Dermis microvascular lymphatic vessel endothelial cell (primary cell): ENCODE measurements at regions not wholly inside any gene's neighbourhood (a gene's known extent, or its start where the extent isn't known, plus 50 kb on each side); places are given as distances from the start of the nearest gene placed in this dataset.

Experiments
- DNase-seq, 2 donors: peaks; one replicate each; pipeline versions ENCODE4 v3.0.0 to v3.0.0-alpha.2; 2010; ENCODE audit warnings: low read depth in 2 of 2

DNA sequence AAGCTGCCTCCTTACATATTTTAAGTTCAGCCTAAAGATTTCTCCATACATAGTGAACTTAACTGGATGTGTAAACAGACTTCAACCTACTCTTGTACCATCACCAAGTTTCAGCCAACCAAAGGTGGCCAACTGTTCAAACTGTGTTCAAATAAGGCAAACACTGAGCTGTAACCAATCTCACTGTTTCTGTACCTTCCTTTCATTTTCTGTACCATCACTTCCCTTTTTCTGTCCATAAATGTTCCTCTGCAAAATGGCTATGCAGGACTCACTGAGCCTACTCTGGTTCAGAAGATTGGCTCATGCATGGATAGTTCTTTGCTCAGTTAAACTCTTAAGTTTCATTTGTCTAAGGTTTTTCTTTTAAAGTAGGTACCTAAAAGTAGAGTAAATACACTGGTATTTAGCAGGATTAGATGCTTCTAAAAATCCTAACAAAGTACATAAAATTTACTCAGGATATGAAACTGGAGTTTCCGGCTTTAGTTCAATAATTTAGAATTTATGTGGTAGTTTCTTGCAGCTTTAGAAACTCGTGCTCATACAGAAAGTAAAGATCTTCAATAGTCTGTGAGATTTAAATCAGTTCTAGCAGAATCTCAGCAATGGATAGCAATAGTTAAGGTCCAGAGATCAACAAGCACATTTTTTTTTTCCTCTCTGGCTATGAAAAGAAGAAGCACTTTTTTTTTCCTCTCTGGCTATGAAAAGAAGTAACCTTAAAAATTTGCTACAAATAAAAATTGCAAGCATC lies 282.0 kb upstream of the PPFIA2 start:
- DNase-seq: no peak

DNA sequence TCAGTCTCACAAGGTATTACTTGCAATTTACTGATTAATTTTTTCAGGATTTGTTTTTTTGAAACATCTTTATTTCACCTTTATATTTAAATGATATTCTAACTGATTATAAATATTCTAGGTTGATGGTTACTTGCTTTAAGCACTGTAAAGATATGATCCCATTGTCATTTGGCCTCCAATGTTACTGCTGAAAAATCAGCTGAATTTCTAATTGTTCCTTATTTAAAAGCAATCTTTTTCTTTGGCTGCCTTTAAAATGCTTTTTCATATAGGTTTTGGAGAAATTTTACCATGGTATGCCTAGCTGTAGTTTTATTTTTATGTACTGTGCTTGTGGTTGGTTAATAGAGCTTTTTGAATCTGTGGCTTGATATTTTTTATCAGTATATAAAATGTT lies 275.6 kb upstream of the PPFIA2 start:
- no peak for DNase-seq

DNA sequence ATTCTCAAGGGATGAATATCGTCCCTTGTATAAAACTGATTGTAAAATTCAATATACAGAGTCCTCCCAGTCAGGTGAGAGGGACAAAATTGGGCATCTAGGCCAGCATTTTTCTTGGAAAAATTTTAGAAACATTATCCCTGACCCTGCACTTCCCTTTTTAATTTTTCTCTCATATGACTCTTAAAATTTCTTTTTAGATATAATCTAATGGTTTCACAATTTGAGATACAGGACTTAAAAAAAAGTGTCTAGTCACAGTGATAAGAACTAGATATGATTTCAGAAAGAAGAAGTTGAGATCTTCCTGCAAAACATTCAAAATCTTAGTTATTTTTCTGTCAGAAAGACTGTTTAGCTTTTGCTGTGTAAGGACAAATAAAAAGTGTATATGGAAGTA lies 270.8 kb upstream of the PPFIA2 start:
- DNase-seq: no peak

DNA sequence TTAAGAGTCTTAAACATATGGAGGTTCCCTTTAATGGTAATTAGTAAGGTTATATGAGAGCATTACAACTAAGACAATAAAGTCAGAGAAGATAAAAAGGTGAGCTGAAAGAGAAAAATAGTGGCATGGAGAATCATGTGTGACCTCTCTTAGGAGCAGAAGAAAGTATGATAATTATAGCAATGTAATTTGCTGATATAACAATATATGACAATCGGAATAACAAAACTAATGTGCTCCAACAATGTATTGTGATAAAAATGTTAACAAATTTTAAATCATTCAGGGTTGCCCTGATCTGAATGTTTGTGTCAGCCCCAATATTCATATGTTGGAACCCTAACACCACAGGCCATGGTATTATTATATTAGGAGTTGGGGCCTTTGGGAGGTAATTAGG lies 269.6 kb upstream of the PPFIA2 start:
- no peak for DNase-seq

DNA sequence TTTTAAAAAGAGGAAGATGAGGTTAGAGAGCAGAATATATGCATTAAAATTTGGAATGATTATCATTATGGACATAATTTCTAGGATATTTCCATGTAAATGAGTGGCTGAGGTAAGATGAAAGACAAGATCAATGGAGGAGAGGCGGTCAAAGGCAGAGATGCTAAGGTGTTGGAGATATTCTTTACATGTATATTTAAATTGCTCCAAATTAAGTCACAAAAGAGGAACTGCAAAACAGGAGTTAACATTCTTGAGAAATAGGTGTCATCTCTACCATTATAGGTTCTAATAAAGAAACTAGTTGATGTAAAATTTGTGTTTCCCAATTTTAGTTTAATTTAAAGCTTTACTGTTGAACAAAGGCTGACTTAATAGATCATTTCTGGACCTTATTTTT lies 268.5 kb upstream of the PPFIA2 start:
- no peak for DNase-seq

DNA sequence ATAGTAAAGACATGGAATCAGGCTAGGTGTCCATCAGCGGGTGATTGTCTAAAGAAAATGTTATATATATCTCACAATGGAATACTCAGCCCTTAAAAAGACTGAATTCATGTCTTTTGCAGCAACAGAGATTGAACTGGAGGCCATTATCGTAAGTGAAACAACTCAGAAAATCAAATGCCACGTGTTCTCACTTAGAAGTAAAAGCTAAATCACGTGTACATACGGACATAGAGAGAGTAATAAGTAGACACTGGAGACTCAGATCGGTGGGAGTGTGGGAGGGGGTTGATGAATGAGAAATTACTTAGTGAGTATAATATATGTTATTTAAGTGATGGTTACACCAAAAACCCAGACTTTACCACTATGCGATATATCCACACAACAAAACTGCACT lies 266.3 kb upstream of the PPFIA2 start:
- no peak for DNase-seq

DNA sequence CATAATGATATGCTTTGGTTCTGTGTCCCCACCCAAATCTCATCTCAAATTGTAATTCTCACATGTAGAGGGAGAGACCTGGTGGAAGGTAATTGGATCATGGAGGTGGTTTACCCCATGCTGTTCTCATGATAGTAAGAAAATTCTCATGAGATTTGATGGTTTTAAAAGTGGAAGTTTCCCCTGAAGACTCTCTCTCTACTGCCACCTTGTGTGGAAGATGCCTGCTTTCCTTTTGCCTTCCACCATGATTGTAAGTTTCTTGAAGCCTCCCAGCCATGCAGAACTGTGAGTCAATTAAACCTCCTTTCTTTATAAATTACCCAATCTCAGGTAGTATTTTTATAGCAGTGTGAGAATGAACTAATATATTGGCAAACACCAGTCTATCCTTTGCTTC lies 260.4 kb upstream of the PPFIA2 start:
- DNase-seq: no peak

DNA sequence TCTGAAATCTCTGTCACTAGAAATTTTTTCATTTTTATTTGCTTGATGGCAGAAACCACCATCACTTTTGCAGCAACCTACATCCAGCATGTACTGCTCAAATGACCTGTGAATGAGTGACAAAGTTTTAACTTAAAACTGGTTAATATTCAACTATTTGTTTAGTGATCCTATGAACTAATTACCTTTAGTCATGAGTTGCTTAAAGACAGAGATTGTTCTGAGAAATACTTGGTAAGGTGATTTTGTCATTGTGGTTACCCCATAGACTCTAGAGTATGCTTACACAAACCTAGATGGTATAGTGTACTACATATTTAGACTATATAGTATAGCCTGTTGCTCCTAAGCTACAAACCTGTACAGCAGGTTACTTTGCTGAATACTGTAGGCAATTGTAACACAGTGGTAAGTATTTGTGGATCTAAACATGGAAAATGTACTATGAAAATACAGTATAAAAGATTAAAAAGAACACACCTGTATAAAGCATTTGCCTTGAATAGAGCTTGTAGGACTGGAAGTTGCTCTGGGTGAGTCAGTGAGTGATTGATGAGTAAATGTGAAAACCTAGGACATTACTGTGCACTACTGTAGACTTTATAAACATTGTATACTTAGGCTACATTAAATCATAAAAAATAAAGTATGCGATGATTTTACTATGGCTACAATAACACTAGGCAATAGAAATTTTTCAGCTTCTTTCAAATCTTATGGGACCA lies 256.6 kb upstream of the PPFIA2 start:
- DNase-seq: no peak

DNA sequence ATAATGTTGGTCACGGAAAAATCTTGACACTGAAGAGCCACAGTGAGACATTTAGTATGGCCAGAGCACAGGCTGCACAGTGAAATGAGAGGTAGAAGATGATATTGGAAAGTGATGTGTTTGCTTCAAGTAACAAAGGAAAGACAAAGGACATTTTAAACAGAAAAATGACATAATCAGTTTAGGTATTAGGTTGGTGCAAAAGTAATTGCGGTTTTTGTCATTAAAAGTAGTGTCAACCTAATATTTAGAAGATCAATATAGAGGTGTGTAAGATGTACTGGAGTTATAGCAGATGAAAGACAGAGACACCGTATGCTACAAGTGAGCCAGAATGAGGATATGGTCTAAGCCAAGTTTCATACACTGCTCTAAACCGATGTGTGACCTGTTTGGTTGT lies 253.0 kb upstream of the PPFIA2 start:
- DNase-seq: no peak

DNA sequence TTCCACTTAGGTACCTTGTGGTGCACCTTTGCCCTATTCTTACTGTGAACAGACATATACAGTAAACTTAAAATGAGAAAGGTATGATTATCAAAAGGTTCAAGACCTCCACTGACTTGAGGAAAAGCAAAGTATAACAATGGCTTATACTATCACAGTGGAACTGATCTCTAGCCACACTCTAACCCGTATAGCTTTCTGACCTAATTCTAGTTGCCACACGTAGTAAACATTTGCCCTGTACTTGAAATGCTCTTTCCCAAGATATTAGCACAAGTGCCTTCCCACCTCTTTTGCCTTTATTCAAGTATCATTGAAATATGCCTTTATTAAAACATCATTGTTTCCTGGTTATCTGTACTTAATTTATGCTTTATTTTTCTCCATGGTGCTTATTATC lies 250.4 kb upstream of the PPFIA2 start:
- no peak for DNase-seq

DNA sequence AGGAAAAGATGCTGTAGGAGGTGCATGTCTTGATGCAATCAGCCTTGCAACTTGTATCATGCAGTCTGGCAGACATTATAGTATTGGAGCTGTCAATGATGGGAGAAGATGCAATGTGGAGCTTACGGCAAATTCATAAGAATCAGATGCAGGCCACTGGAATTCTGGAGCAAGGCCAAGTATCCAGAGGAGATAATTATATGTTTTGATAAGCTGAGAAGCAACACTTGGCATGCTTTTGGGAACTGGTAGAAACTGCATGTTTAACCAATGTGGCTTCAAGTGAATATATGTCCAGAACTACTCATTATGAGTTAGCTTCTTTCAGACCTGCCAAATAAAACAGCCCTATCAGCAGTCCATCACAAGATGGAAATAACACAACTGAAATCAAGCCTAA lies 249.1 kb upstream of the PPFIA2 start:
- no peak for DNase-seq

DNA sequence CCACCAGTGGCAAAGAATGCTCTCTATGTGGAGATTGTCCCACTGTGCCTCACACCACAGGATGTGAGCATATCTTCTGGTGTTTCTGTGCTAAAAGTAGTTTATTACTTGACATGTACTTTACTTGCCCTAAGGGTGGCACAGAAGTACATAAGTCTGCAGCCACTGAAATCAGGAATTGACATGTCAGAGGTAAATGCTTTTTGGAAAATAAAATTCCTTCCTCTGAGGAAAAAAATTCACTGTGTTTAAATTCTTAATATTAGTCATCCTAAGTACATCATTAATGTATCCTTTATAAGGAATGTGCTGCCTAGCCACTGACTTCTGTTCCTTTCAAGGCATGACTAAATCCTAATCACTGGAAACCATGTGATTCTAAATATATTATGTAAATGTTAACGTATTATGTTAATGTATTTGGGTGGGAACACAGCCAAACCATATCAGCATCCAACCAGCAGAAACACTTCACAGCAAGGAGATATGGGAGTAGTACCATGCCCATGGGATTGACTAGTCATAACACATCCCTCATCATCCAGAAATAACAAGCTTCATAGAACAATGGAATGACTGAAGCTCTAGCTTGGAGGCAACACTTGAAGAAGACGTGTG lies 239.7 kb upstream of the PPFIA2 start:
- DNase-seq: no peak

DNA sequence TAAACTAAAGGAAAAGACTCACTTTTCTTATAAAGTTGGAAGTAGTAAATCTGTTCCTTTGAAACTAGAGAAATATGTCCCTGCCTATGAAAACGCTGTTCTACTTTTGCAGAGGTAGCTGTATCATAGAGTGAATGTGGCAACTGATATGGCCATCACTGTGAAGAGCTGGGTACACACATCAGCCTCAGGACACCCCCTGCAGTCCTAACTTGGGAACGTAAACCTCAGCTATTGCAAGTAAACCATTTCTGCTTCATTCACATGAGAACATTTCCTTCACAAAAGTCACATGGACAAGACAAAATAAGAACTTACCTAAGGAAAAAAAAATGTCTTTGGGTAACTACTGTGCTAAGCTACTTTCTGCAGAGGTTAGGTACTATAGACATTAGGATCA lies 233.3 kb upstream of the PPFIA2 start:
- no peak for DNase-seq

DNA sequence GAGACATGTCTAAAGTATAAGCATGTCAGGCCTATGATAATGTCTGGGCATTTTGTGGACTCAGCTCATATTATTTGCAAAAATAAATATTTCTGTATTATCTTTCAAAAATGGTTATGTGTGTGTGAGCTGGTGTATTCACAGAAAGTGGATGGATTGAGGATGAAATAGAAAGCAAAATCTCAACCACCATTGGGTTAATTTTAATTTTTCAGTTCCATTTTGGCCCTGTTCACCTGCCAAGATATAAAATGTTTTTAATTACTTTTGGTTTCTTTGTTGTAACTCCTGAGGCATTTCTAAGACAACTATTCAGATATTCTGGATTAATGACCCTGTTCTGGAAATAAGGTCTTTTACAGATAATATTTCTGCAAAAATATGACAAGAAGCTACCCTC lies 232.7 kb upstream of the PPFIA2 start:
- no peak for DNase-seq

DNA sequence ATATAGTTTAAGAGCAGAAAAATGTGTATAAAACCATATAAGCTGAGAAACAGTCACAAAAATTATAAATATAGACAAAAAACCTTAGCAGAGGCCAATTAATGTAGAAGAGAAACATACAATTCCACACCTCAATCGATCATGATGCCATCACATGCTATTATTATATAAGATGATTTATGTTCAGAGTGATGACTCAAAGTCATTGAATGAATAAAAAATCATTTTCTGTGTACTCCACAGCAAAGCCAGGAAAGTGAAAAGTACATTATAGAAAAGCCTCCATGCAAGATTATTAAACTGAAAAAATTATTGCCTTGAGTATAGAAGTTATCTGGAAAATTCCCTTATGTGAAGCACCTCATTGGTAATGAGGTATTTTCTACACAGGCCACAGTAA lies 229.2 kb upstream of the PPFIA2 start:
- DNase-seq: no peak

DNA sequence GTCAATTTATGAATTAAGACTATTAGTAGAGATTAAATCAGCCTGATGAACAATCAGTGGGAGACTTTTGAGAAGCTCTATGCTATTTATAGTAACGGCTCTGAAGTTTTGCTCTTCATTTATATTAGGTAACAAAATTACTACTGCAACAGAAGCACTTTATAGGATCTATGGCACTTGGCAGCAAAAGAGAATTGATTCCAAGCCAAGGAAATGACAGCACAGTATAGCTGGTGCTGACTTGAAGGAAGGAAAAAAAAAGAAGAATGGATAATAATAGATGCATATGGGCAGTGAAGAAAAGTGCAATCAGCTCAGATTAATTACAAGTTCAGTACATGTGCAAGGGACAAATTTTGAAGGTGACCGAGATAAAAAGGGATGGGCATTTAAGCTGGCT lies 228.2 kb upstream of the PPFIA2 start:
- no peak for DNase-seq

DNA sequence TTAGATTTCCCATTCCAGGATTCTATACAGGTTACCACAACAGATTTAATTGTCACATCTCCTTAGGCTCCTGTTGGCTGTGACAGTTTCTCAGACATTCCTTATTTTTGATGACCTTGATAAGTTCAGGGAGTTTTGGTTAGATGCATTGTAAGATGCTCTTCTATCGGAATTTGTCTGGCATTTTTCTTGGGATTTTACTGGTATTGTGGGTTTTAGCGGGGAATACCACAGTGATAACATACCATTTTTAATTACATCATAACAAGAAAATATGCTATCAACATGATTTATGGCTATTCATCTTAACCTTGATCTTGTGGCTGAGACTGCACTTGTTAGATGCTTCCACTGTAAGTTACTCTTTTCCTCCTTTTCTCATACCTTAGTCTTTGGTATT lies 217.5 kb upstream of the PPFIA2 start:
- no peak for DNase-seq

DNA sequence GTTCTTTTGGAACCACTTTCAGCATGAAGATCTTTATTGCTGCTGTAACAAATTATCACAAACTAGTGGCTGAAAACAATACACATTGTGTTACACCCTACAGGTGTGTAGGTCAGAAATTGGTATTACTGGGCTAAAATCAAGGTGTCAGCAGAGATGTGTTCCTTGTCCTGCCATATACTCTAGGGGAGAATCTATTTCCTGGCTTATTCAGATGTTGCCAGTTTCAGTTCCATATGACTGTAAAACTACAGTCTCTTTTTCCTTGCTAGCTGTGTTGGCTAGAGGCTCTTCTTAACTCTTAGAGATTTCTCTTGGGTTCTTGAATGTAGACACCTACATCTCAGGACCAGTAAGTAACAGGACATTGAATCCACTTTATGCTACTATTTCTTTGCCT lies 215.6 kb upstream of the PPFIA2 start:
- no peak for DNase-seq

DNA sequence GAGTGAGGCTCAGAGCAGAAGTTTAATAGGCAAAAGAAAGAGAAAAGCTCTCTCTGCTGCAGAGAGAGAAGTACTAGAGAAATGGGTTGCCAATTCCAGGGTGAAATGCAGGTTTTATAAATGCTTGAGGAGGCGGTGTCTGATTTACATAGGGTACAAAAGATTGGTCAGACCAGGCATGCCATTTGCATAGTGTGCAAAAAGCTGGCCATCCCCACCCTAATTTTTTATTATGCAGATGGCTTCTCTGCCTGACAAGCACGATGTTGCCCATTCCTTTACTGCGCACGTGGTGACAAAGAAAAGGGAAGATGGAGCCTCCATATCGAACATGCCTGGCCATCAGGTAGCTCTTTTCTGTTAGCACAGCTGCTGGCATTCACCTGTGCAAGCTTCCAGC lies 209.3 kb upstream of the PPFIA2 start:
- no peak for DNase-seq

DNA sequence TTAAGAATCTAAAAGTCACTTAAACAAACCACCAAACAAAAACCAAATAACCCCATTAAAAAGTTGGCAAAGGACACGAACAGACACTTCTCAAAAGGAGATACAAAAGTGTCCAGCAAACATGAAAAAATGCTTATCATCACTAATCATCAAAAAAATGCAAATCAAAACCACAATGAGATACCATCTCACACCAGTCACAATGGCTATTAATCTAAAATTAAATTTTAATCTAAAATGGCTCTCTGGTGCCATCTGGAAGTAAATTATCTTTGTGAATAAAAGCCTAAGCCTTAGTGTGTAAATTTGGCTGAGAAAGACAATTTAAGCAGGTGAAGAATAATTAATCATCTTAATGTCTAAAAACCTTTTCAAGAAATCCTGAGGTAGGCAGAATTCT lies 204.5 kb upstream of the PPFIA2 start:
- DNase-seq: no peak

DNA sequence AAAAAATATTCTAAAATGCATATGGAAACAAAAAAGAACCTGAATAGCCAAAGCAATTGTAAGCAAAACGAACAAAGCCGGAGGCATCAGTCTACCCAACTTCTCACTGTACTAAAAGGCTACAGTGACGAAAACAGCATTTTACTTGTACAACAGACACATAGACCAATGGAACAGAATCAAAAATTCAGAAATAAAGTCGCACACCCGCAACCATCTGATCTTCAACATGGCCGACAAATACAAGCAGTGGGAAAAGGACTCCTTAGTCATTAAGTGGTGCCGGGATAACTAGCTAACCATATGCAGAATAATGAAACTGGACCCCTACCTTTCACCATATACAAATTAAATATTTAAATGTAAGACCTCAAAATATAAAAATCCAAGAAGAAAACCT lies 203.9 kb upstream of the PPFIA2 start:
- no peak for DNase-seq

DNA sequence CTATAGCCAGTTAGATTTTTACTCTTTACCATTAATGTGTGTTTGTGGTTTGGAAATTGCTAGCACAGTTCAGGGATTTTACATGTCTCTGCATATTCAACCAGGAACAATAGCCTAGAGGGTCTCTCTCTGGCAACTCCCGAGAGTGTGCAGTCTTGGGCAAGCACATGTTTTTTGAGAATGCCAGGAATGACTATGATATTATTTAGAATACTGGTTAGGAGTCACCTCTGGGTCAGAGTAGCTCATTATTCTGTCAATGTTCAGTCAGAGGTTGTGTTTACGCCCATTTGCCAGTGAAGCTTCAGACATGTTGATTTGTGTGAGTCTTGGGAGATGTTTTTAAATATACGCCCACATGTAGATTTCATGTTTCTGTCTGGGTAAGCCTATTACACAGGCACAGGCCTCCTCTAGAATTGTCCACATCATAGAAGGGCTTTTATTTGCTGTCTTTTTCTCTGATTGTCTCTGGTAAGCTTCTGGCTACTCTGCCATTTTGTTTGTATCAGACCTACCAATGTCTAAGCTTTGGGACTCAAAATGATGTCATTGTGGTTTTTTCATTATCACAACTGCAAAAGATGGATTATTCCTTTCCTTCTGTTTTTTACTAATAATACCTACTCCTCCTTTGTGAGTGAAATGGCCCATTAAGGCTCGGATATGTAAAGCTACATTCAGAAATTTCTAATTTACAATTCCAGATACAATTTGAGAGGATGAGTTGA lies 203.1 kb upstream of the PPFIA2 start:
- no peak for DNase-seq
